ENCODE measurements at regions not wholly inside any gene's neighbourhood (a gene's known extent, or its start where the extent isn't known, plus 50 kb on each side); places are given as distances from the start of the nearest gene placed in this dataset.

DNA sequence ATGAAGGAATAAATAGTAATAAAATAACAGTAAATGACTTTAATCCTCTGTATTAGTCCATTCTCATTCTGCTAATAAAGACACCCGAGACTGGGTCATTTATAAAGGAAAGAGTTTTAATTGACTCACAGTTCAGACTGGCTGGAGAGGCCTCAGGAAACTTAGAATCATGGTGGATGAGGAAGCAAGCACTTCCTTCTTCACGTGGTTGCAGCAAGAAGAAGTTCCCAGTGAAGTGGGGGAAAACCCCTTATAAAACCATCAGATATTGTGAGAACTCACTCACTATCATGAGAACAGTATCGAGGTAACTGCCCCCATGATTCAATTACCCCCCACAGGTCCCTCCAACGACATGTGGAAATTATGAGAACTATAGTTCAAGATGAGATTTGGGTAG lies 727.9 kb upstream of the LINC00305 start:
- Histone ChIP-seq H3K4me1 (replicated peaks; ENCODE audit: insufficient read depth) (no peaks in the 10 kb centered on the region), H3K79me2 (ENCODE audit: low read depth) (no peaks in the 10 kb centered on the region), H3K4me2 (no peak overlapping the region), H4K20me1 (ENCODE audit: insufficient read depth) (no peaks in the 10 kb centered on the region), H3K4me3 (no peak overlapping the region), H3K27ac (no peak overlapping the region), H3K9me2 (ENCODE audit: insufficient read depth) (no peaks in the 10 kb centered on the region), H2AFZ (0 out of 2 replicates have a peak overlapping the region, but pooled peaks have one; percentile 22), H3F3A (ENCODE audit: insufficient read depth, low read depth) (no peaks in the 10 kb centered on the region), H3K27me3 (ENCODE audit: insufficient read depth, low read depth) (no peaks in the 10 kb centered on the region), H3K36me3 (ENCODE audit: low read depth) (no peaks in the 10 kb centered on the region), H3K9me3 (ENCODE audit: insufficient read depth, low read depth) (no peaks in the 10 kb centered on the region)
- CTCF ChIA-PET, result no interaction called here
- no peak for TF ChIP-seq EZH2 (IDR thresholded peaks at IDR 0.05; ENCODE audit: low read depth)
- TF ChIP-seq, protein P1, sequence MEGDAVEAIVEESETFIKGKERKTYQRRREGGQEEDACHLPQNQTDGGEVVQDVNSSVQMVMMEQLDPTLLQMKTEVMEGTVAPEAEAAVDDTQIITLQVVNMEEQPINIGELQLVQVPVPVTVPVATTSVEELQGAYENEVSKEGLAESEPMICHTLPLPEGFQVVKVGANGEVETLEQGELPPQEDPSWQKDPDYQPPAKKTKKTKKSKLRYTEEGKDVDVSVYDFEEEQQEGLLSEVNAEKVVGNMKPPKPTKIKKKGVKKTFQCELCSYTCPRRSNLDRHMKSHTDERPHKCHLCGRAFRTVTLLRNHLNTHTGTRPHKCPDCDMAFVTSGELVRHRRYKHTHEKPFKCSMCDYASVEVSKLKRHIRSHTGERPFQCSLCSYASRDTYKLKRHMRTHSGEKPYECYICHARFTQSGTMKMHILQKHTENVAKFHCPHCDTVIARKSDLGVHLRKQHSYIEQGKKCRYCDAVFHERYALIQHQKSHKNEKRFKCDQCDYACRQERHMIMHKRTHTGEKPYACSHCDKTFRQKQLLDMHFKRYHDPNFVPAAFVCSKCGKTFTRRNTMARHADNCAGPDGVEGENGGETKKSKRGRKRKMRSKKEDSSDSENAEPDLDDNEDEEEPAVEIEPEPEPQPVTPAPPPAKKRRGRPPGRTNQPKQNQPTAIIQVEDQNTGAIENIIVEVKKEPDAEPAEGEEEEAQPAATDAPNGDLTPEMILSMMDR (conservative IDR thresholded peaks at IDR 0.05), result no peak
- POLR2A ChIA-PET (ENCODE audit: unreplicated experiment), result no interaction called here
- intact Hi-C loops (cut with micrococcal nuclease; ENCODE audit: unreplicated experiment), result no loop called here
- no peak for DNase-seq
- no TSS peak for BruUV-seq (replicated peaks)

GRCh38 chr18:64872710-64873458 lies 724.0 kb upstream of the LINC00305 start:
- no peak for DNase-seq
- Histone ChIP-seq H4K20me1 (ENCODE audit: insufficient read depth) (no peaks in the 10 kb centered on the region), H3K36me3 (ENCODE audit: low read depth) (no peaks in the 10 kb centered on the region), H3K79me2 (ENCODE audit: low read depth) (no peaks in the 10 kb centered on the region), H3K27me3 (ENCODE audit: insufficient read depth, low read depth) (no peaks in the 10 kb centered on the region), H3F3A (ENCODE audit: insufficient read depth, low read depth) (no peaks in the 10 kb centered on the region), H3K9me2 (ENCODE audit: insufficient read depth) (no peaks in the 10 kb centered on the region), H3K27ac (no peak overlapping the region), H3K9me3 (ENCODE audit: insufficient read depth, low read depth) (no peaks in the 10 kb centered on the region), H2AFZ (no peak overlapping the region), H3K4me1 (replicated peaks; ENCODE audit: insufficient read depth) (no peaks in the 10 kb centered on the region), H3K4me2 (no peak overlapping the region), H3K4me3 (no peak overlapping the region)
- ChIA-PET CTCF (no interaction called here), POLR2A (ENCODE audit: unreplicated experiment) (no interaction called here)
- intact Hi-C loops (cut with micrococcal nuclease; ENCODE audit: unreplicated experiment), result no loop called here
- BruUV-seq (replicated peaks), result no TSS peak
- TF ChIP-seq EZH2 (IDR thresholded peaks at IDR 0.05; ENCODE audit: low read depth), result no peak
- TF ChIP-seq, protein P1 (conservative IDR thresholded peaks at IDR 0.05), result no peak

GRCh38 chr18:64854112-64854511 lies 705.2 kb upstream of the LINC00305 start:
- ChIA-PET POLR2A (ENCODE audit: unreplicated experiment) (no interaction called here), CTCF (no interaction called here)
- no peak overlapping the region for H3K27ac ChIP-seq
- DNase-seq, result no peak
- no peaks in the 10 kb centered on the region for H3K79me2 ChIP-seq (ENCODE audit: low read depth)
- intact Hi-C loops (cut with micrococcal nuclease; ENCODE audit: unreplicated experiment), result no loop called here
- no peaks in the 10 kb centered on the region for H3K27me3 ChIP-seq (ENCODE audit: insufficient read depth, low read depth)
- H3K9me3 ChIP-seq (ENCODE audit: insufficient read depth, low read depth), result no peaks in the 10 kb centered on the region
- H2AFZ ChIP-seq, result no peak overlapping the region
- H3K4me2 ChIP-seq, result no peak overlapping the region
- H3K4me1 ChIP-seq (replicated peaks; ENCODE audit: insufficient read depth), result no peaks in the 10 kb centered on the region
- no peaks in the 10 kb centered on the region for H4K20me1 ChIP-seq (ENCODE audit: insufficient read depth)
- TF ChIP-seq EZH2 (IDR thresholded peaks at IDR 0.05; ENCODE audit: low read depth), result no peak
- TF ChIP-seq, protein P1 (conservative IDR thresholded peaks at IDR 0.05), result no peak
- H3K4me3 ChIP-seq, result no peak overlapping the region
- H3K36me3 ChIP-seq (ENCODE audit: low read depth), result no peaks in the 10 kb centered on the region
- no peaks in the 10 kb centered on the region; the same call in 1 of the 2 replicates for H3K9me2 ChIP-seq (ENCODE audit: insufficient read depth)
- no peaks in the 10 kb centered on the region for H3F3A ChIP-seq (ENCODE audit: insufficient read depth, low read depth)
- BruUV-seq (replicated peaks), result no TSS peak

All from PC-9 (cell line).